HG02970 (cell line): ENCODE measurements at regions not wholly inside any gene's neighbourhood (a gene's known extent, or its start where the extent isn't known, plus 50 kb on each side); places are given as distances from the start of the nearest gene placed in this dataset.
"Not testable (repeated sequence)": the region's sequence is repeated elsewhere in the genome, so short reads cannot be mapped to it uniquely, and the experiment has no call there.

Experiments
- ATAC-seq: cut with Tn5 transposase; IDR thresholded peaks from one replicate; pipeline ENCODE4 v1.9.1; 2021; ENCODE audit warnings: mild to moderate bottlenecking, moderate library complexity, moderate number of reproducible peaks; ENCODE audit not compliant: unreplicated experiment, low FRiP score

GRCh38 chr3:145533696-145534095 is 627.3 kb downstream of the PLOD2 start:
- no peak for ATAC-seq

- no peak for ATAC-seq
Observed at GRCh38 chr3:145536461-145536860, 624.5 kb downstream of the PLOD2 start.

- ATAC-seq, result no peak
Observed at GRCh38 chr3:145550522-145550921, 610.5 kb downstream of the PLOD2 start.

GRCh38 chr3:145557405-145557804 is 603.6 kb downstream of the PLOD2 start:
- no peak for ATAC-seq

- ATAC-seq, result no peak
Observed at GRCh38 chr3:145578471-145578870, 582.5 kb downstream of the PLOD2 start.

- ATAC-seq, result no peak
Observed at GRCh38 chr3:145581694-145582093, 579.3 kb downstream of the PLOD2 start.

GRCh38 chr3:145604851-145605250 is 556.1 kb downstream of the PLOD2 start:
- ATAC-seq, result no peak

- no peak for ATAC-seq
Observed at GRCh38 chr3:145620002-145620401, 541.0 kb downstream of the PLOD2 start.

GRCh38 chr3:145620486-145620885 is 540.5 kb downstream of the PLOD2 start:
- no peak for ATAC-seq

GRCh38 chr3:145623349-145623748 is 537.6 kb downstream of the PLOD2 start:
- ATAC-seq, result no peak

- no peak for ATAC-seq
Observed at GRCh38 chr3:145628211-145628610, 532.8 kb downstream of the PLOD2 start.

- ATAC-seq, result no peak
Observed at GRCh38 chr3:145637105-145637504, 523.9 kb downstream of the PLOD2 start.

- no peak for ATAC-seq
Observed at GRCh38 chr3:145639003-145639606, 521.9 kb downstream of the PLOD2 start.

- no peak for ATAC-seq
Observed at GRCh38 chr3:145639875-145640274, 521.1 kb downstream of the PLOD2 start.

- no peak for ATAC-seq
Observed at GRCh38 chr3:145648396-145648795, 512.6 kb downstream of the PLOD2 start.

GRCh38 chr3:145649368-145649887 is 511.6 kb downstream of the PLOD2 start:
- no peak for ATAC-seq

- ATAC-seq, result no peak
Observed at GRCh38 chr3:145650170-145650569, 510.8 kb downstream of the PLOD2 start.

- ATAC-seq, result no peak
Observed at GRCh38 chr3:145671121-145671520, 489.9 kb downstream of the PLOD2 start.

- ATAC-seq, result no peak
Observed at GRCh38 chr3:145673838-145674237, 487.1 kb downstream of the PLOD2 start.

GRCh38 chr3:145678401-145678800 is 482.6 kb downstream of the PLOD2 start:
- ATAC-seq, result no peak

GRCh38 chr3:145681181-145681580 is 479.8 kb downstream of the PLOD2 start:
- ATAC-seq, result no peak

GRCh38 chr3:145687978-145688377 is 473.0 kb downstream of the PLOD2 start:
- ATAC-seq, result not testable (repeated sequence)

GRCh38 chr3:145692751-145693150 is 468.2 kb downstream of the PLOD2 start:
- ATAC-seq, result no peak
